ENCODE measurements at regions not wholly inside any gene's neighbourhood (a gene's known extent, or its start where the extent isn't known, plus 50 kb on each side); places are given as distances from the start of the nearest gene placed in this dataset.
"Not testable (repeated sequence)": the region's sequence is repeated elsewhere in the genome, so short reads cannot be mapped to it uniquely, and the experiment has no call there.

DNA sequence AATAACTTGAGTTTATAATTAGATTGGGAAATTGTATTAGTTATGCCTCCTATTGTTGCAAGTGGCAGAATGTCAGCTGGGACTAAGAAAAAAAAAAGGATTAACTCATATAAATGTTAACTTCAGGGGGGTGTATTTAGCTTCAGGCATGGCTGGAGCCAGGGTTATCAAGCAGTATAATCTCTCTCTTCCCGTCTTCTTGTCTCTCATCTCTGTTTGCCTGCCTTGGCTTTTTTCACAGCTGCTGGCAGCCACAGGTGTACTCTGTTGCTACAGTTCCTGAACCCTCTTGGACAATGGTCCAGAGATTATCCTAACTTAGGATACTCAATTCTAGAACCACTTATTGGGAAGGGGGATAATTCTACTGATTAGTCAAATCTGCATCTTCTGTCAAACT is 370.7 kb upstream of the MEX3C start:
- no peak for ATAC-seq (ENCODE audit: low read depth)

DNA sequence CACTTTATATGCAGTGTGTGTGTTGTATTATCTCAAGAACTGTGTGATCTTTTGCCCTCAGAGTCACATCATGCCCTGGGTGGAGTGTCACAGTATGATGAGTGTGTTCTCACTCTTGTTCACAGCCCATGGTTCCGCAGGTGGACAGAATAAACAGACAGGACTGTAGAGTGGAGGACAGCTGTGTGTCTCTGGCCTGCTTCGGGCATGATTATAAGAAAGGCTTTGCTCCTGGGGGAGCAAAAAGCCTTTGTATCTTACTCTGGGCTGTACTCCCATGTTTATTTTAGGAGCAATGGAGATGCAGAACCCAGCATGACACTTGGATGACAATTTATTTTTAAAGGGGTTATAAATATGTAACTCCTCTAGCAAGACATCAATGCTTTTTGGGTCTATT is 371.7 kb upstream of the MEX3C start:
- Mint-ChIP-seq H3K9me3 (no peaks in the 10 kb centered on the region), H3K4me1 (no peaks in the 10 kb centered on the region), H3K27ac (no peak overlapping the region), H3K36me3 (ENCODE audit: low read depth) (no peaks in the 10 kb centered on the region), H3K4me3 (no peak overlapping the region), H3K27me3 (peaks cover 8% of the 10 kb centered on the region)
- intact Hi-C loops (cut with micrococcal nuclease): no loop called here
- POLR2A ChIA-PET: no interaction called here
- no peak for ATAC-seq (ENCODE audit: low read depth)
- TF ChIP-seq, protein P1, sequence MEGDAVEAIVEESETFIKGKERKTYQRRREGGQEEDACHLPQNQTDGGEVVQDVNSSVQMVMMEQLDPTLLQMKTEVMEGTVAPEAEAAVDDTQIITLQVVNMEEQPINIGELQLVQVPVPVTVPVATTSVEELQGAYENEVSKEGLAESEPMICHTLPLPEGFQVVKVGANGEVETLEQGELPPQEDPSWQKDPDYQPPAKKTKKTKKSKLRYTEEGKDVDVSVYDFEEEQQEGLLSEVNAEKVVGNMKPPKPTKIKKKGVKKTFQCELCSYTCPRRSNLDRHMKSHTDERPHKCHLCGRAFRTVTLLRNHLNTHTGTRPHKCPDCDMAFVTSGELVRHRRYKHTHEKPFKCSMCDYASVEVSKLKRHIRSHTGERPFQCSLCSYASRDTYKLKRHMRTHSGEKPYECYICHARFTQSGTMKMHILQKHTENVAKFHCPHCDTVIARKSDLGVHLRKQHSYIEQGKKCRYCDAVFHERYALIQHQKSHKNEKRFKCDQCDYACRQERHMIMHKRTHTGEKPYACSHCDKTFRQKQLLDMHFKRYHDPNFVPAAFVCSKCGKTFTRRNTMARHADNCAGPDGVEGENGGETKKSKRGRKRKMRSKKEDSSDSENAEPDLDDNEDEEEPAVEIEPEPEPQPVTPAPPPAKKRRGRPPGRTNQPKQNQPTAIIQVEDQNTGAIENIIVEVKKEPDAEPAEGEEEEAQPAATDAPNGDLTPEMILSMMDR (IDR thresholded peaks at IDR 0.05): no peak
- CTCF ChIA-PET: no interaction called here
- no peak for DNase-seq

More for the DNA sequence above, 370.7 kb upstream of the MEX3C start:
- H3K27me3 Mint-ChIP-seq: peaks cover 3% of the 10 kb centered on the region
- TF ChIP-seq, protein P1 (IDR thresholded peaks at IDR 0.05): no peak
- H3K9me3 Mint-ChIP-seq: no peaks in the 10 kb centered on the region
- no peak for DNase-seq
- no peaks in the 10 kb centered on the region for H3K4me1 Mint-ChIP-seq
- no peak overlapping the region for H3K4me3 Mint-ChIP-seq
- ChIA-PET POLR2A (no interaction called here), CTCF (no interaction called here)
- intact Hi-C loops (cut with micrococcal nuclease): no loop called here
- no peak overlapping the region for H3K27ac Mint-ChIP-seq
- H3K36me3 Mint-ChIP-seq (ENCODE audit: low read depth): no peaks in the 10 kb centered on the region

DNA sequence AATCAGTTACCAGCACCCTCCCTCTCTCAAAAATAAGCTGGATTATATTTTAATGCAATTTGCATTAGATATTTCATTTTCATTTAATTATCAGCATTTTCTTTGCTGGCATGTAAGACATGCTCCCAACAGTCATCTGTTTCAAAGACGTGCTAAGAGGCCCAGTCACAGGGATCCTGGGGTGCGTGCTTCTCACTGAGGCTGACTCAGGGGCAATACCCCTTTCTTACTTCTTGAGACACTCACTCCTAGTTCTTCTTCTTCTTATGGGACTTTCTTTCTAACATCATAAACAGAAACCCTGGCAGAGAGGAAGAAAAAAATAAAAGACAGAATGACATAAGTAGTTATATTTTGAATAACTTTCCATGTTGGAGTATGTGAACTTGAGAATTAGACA is 372.1 kb upstream of the MEX3C start:
- POLR2A ChIA-PET: no interaction called here
- TF ChIP-seq, protein P1 (IDR thresholded peaks at IDR 0.05): no peak
- H3K9me3 Mint-ChIP-seq: peaks cover 4% of the 10 kb centered on the region
- H3K4me3 Mint-ChIP-seq: no peak overlapping the region
- DNase-seq (no peak), ATAC-seq (ENCODE audit: low read depth) (no peak)
- intact Hi-C loops (cut with micrococcal nuclease): no loop called here
- peaks cover 8% of the 10 kb centered on the region for H3K27me3 Mint-ChIP-seq
- no peaks in the 10 kb centered on the region for H3K36me3 Mint-ChIP-seq (ENCODE audit: low read depth)
- no peak overlapping the region for H3K27ac Mint-ChIP-seq
- no peaks in the 10 kb centered on the region for H3K4me1 Mint-ChIP-seq
- CTCF ChIA-PET: no interaction called here

DNA sequence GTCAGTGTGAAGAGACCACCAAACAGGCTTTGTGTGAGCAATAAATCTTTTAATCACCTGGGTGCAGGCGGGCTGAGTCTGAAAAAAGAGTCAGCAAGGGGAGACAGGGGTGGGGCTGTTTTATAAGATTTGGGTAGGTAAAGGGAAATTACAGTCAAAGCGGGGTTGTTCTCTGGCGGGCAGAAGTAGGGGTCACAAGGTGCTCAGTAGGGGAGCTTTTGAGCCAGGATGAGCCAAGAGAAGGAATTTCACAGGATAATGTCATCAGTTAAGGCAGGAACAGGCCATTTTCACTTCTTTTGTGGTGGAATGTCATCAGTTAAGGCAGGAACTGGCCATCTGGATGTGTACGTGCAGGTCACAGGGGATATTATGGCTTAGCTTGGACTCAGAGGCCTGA is 372.6 kb upstream of the MEX3C start:
- intact Hi-C loops (cut with micrococcal nuclease); H3K36me3 Mint-ChIP-seq (ENCODE audit: low read depth); H3K9me3 Mint-ChIP-seq; H3K4me1 Mint-ChIP-seq; DNase-seq; ATAC-seq (ENCODE audit: low read depth); H3K27me3 Mint-ChIP-seq; POLR2A ChIA-PET; CTCF ChIA-PET; H3K27ac Mint-ChIP-seq; H3K4me3 Mint-ChIP-seq: not testable (repeated sequence)

DNA sequence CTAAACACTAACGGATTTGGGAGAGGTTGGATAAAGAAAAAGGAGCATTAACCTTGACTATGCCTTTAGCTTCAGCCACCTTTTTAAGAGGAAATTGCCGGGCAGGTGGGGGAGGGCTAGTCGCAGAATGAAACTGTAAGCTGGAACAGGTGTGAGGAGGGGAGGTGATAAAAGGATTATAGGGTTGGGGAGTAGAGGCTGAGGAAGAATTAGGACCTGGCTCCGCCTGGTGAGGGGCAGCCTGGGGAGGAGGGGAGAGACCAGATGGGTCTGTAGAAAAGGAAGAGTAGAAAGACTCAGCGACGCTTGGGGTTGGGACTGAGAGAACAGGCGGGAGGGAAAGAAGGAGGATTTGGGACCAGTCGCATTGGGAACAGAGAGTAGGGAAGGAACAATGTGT is 376.4 kb upstream of the MEX3C start:
- intact Hi-C loops (cut with micrococcal nuclease); POLR2A ChIA-PET; CTCF ChIA-PET; DNase-seq; H3K36me3 Mint-ChIP-seq (ENCODE audit: low read depth); H3K4me3 Mint-ChIP-seq; H3K27me3 Mint-ChIP-seq; H3K9me3 Mint-ChIP-seq; H3K4me1 Mint-ChIP-seq; H3K27ac Mint-ChIP-seq; ATAC-seq (ENCODE audit: low read depth): not testable (repeated sequence)

DNA sequence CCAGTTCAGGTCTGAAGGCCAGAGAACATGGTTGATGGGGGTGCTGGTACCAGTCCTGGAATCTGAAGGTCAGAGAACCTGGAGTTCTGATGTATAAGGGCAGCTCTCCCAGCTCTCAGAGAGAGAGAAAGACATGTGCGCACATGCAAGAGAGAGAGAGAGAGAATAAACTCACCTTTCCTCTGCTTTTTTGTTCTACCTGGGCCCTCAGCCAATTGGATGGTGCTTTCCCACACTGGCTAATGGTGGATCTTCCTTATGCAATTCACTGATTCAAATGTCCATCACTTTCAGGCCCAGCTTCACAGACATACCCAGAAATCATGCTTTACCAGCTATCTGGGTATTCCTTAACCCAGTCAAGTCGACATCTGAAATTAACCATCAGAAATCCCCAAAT is 377.7 kb upstream of the MEX3C start:
- intact Hi-C loops (cut with micrococcal nuclease): no loop called here
- H3K4me1 Mint-ChIP-seq: no peaks in the 10 kb centered on the region
- DNase-seq: no peak
- H3K27me3 Mint-ChIP-seq: peaks cover 5% of the 10 kb centered on the region
- CTCF ChIA-PET: no interaction called here
- TF ChIP-seq, protein P1 (IDR thresholded peaks at IDR 0.05): no peak
- POLR2A ChIA-PET: no interaction called here
- H3K9me3 Mint-ChIP-seq: peaks cover 7% of the 10 kb centered on the region
- H3K27ac Mint-ChIP-seq: no peak overlapping the region
- no peak overlapping the region for H3K4me3 Mint-ChIP-seq
- no peaks in the 10 kb centered on the region for H3K36me3 Mint-ChIP-seq (ENCODE audit: low read depth)
- ATAC-seq (ENCODE audit: low read depth): no peak

Measured in activated B cell treated with CpG ODN at 0.5 μM for 24 hours (primary cell).